ENCODE measurements at regions not wholly inside any gene's neighbourhood (a gene's known extent, or its start where the extent isn't known, plus 50 kb on each side); places are given as distances from the start of the nearest gene placed in this dataset.
"Not testable (repeated sequence)": the region's sequence is repeated elsewhere in the genome, so short reads cannot be mapped to it uniquely, and the experiment has no call there.

DNA sequence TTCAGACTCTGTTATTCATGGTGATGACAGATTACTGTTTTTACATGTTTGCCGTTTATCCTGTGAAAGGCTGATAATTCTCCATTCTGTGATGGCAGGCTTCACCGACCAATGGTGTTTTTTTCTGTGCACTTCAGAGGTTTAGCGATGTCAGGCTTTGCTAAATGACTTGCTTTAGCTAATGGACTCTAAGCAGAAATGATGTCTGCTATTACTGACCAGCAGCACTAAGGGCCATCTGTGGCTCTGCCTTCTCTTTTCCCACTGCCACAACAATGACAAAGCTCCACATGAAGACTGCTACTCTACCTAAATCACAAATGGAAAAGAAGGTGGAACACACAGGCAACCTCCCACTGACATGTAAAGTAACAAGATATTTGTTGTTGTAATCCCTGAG lies 68.4 kb upstream of the ALB start:
- in situ Hi-C loops (cut with MboI; ENCODE audit: low sequenced_read_pairs, unreplicated experiment): no loop called here
- no peak for DNase-seq (ENCODE audit: low spot score)

DNA sequence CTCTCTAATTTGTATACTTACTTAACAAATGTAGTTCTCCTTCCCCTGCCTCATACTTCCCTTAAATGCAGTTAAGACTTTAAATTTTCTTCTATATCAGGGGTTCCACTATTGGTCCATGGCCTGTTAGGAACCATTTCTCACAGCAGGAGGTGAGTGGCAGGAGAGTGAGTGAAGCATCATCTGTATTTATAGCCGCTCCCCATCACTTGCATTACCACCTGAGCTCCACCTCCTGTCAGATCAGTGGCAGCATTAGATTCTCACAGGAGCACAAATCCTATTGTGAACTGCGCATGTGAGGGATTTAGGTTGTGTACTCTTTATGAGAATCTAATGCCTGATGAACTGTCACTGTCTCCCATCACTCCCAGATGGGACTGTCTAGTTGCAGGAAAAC lies 72.1 kb upstream of the ALB start:
- in situ Hi-C loops (cut with MboI; ENCODE audit: low sequenced_read_pairs, unreplicated experiment); DNase-seq (ENCODE audit: low spot score): not testable (repeated sequence)

More for the DNA sequence above, 68.4 kb upstream of the ALB start:
- TF ChIP-seq, protein P1, sequence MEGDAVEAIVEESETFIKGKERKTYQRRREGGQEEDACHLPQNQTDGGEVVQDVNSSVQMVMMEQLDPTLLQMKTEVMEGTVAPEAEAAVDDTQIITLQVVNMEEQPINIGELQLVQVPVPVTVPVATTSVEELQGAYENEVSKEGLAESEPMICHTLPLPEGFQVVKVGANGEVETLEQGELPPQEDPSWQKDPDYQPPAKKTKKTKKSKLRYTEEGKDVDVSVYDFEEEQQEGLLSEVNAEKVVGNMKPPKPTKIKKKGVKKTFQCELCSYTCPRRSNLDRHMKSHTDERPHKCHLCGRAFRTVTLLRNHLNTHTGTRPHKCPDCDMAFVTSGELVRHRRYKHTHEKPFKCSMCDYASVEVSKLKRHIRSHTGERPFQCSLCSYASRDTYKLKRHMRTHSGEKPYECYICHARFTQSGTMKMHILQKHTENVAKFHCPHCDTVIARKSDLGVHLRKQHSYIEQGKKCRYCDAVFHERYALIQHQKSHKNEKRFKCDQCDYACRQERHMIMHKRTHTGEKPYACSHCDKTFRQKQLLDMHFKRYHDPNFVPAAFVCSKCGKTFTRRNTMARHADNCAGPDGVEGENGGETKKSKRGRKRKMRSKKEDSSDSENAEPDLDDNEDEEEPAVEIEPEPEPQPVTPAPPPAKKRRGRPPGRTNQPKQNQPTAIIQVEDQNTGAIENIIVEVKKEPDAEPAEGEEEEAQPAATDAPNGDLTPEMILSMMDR (IDR thresholded peaks at IDR 0.05; ENCODE audit: borderline replicate concordance, control extremely low read depth, extremely low read depth, insufficient read depth, missing control alignments): no peak

DNA sequence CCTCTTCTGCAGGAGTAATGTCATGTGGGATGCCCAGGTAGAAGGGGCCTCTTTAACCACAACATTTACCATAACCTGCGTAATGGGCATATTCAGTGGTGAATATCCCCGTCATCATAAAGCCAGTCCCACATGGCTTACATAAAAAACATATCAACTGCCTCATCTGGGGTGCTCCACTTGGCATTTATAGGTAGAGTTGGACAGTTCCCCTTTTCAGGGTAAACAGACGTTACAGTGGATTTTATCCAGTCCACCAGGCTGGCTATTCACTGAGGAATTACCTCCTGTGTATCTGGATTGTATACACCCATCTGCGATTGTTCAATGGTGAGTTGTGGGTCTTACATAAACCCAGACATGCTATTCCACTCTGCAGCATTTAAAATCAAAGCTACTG lies 70.7 kb upstream of the ANKRD17 start:
- DNase-seq (ENCODE audit: low spot score): no peak
- in situ Hi-C loops (cut with MboI; ENCODE audit: low sequenced_read_pairs, unreplicated experiment): no loop called here

DNA sequence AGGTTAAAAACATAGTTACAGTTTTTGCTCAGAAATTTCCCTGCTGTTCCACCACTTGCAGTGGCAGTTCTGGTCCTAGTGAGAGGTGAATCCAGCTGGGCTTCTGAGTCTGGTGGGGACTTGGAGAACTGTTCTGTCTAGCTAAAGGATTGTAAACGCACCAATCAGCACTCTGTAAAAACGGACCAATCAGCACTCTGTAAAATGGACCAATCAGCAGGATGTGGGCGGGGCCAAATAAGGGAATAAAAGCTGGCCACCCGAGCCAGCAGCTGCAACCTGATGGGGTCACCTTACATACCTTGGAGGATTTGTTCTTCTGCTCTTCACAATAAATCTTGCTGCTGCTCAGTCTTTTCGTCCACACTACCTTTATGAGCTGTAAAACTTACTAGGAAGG lies 67.2 kb upstream of the ANKRD17 start:
- in situ Hi-C loops (cut with MboI; ENCODE audit: low sequenced_read_pairs, unreplicated experiment); DNase-seq (ENCODE audit: low spot score): not testable (repeated sequence)

More for the DNA sequence above, 70.7 kb upstream of the ANKRD17 start:
- TF ChIP-seq, protein P1 (IDR thresholded peaks at IDR 0.05; ENCODE audit: borderline replicate concordance, control extremely low read depth, extremely low read depth, insufficient read depth, missing control alignments): no peak

DNA sequence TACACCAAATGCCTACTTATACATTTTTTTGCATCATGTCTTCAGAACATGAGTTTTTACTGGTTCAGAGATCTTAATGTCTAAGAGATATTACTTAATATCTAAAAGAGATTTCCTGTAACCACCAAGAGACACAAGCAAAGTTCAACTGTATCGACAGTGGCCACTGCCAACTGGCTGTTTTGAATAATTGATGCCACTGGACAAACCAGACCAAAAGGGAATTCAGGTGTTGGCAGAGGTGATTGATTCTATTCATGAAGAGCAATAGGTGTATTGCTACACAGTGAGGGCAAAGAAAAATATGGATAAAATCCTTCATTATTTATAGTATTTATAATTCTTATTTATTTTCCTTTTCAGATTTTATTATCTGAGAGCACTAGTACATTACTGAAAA lies 58.5 kb upstream of the ANKRD17 start:
- DNase-seq (ENCODE audit: low spot score): no peak
- TF ChIP-seq, protein P1 (IDR thresholded peaks at IDR 0.05; ENCODE audit: borderline replicate concordance, control extremely low read depth, extremely low read depth, insufficient read depth, missing control alignments): no peak
- in situ Hi-C loops (cut with MboI; ENCODE audit: low sequenced_read_pairs, unreplicated experiment): loop anchor here (25.0 kb wide), 1 partner anchor 345 kb away; no protein-coding TSS in a partner anchor

DNA sequence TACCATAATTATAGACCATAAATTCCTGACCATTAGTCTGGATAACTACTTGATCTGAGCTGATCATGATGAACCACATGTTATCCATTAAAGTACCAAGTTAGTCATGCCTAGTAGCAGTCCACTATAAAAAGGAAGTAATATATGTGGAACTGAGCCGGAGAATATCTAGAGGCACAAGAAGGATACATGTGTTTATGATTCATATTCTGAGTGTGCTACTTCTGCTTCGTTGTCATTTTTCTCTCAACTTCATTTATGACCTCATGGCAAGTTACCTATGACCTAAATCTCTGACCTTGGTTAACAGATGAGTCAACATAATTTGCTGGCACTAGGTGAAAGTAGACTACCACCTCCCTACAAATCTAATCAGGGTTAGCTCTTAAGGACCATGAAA lies 56.5 kb upstream of the ANKRD17 start:
- in situ Hi-C loops (cut with MboI; ENCODE audit: low sequenced_read_pairs, unreplicated experiment): loop anchor here (25.0 kb wide), 1 partner anchor 347 kb away; no protein-coding TSS in a partner anchor
- no peak for DNase-seq (ENCODE audit: low spot score)
- TF ChIP-seq, protein P1 (IDR thresholded peaks at IDR 0.05; ENCODE audit: borderline replicate concordance, control extremely low read depth, extremely low read depth, insufficient read depth, missing control alignments): no peak

DNA sequence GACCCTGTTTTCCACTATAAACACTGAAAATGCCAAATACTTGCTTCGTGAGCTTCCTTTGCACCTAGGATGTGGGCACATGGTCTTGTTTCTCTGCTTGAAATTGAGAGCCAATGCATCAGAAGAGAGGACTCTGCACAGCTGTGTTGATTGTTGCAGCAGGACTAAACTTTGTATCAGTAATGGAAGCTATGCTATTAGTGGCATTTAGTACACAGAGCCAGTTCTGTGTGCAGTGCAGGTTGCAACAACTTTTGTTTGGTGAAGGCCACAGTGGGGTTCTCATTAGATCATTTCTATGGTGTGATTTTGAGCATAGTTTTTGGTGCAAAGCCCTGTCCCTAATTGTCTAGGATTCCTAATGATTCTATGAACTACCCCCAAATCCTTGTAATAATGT lies 54.4 kb upstream of the ANKRD17 start:
- no peak for DNase-seq (ENCODE audit: low spot score)
- TF ChIP-seq, protein P1 (IDR thresholded peaks at IDR 0.05; ENCODE audit: borderline replicate concordance, control extremely low read depth, extremely low read depth, insufficient read depth, missing control alignments): no peak
- in situ Hi-C loops (cut with MboI; ENCODE audit: low sequenced_read_pairs, unreplicated experiment): loop anchor here (25.0 kb wide), 1 partner anchor 349 kb away; no protein-coding TSS in a partner anchor

DNA sequence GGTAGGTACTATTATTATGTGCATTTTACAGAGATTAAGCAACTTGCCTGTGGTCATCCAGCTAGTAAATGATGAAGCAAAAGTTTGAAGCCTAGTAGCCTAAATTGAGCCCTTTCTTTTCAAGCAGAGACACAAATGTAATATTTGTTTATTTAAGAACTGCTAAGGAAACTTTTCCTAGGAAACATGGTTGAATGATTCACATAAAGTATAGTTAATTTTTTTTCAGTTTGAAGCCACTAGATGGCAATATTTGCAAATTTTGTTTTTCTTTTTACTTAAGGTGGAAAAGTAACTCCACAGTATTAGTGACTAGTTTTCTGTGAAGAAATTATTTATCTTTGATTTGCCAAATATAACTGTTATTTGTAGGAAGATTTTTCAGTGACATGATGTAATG lies 52.8 kb upstream of the ANKRD17 start:
- TF ChIP-seq, protein P1 (IDR thresholded peaks at IDR 0.05; ENCODE audit: borderline replicate concordance, control extremely low read depth, extremely low read depth, insufficient read depth, missing control alignments): no peak
- in situ Hi-C loops (cut with MboI; ENCODE audit: low sequenced_read_pairs, unreplicated experiment): loop anchor here (25.0 kb wide), 1 partner anchor 351 kb away; no protein-coding TSS in a partner anchor
- no peak for DNase-seq (ENCODE audit: low spot score)
